ENCODE measurements at regions not wholly inside any gene's neighbourhood (a gene's known extent, or its start where the extent isn't known, plus 50 kb on each side); places are given as distances from the start of the nearest gene placed in this dataset.
A peak's percentile ranks its signal among the peaks of the same experiment; 100 is the strongest.

DNA sequence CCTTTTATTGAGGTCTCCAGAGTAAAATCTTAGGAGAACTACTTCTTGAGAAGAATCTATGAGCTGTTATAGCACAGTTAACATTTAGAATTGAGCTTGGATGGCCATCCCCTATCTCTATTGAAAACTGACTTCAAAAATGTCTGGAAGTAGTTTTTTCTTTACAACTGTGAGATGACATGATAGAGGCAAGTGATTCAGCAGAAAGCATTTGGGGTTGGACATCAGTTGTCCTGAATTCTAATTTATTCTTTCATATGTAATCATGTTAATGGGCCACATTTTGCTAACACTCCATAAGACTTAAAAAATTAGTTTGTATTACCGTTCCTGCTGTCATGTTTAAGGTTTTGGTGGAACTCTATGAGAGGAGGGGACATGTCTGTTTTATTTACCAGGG, 237.0 kb upstream of the SLC14A2 start:
- H3K27me3 Mint-ChIP-seq (ENCODE audit: low read depth, unreplicated experiment) = peaks cover 18% of the 10 kb centered on the region
- Histone ChIP-seq H4K20me1 (ENCODE audit: insufficient read depth, low read length) (no peaks in the 10 kb centered on the region), H3K4me1 (ENCODE audit: insufficient read depth, low read length) (no peaks in the 10 kb centered on the region), H3K4me2 (ENCODE audit: low read length) (no peak overlapping the region), H3K27ac (ENCODE audit: low read depth, low read length) (no peak overlapping the region), H3K27me3 (ENCODE audit: insufficient read depth, low read length) (no peaks in the 10 kb centered on the region), H3K9me3 (ENCODE audit: insufficient read depth, low read depth, low read length) (no peaks in the 10 kb centered on the region), H3K79me2 (ENCODE audit: insufficient read depth, low read length) (no peaks in the 10 kb centered on the region), H2AFZ (ENCODE audit: low read depth, low read length) (no peak overlapping the region), H3K9ac (ENCODE audit: low read length) (no peak overlapping the region), H3K36me3 (ENCODE audit: insufficient read depth, low read length) (no peaks in the 10 kb centered on the region), H3K4me3 (ENCODE audit: insufficient read depth, low read depth, low read length) (no peak overlapping the region)
- no peak overlapping the region for H3K4me3 Mint-ChIP-seq (ENCODE audit: unreplicated experiment)
- TF ChIP-seq, protein P1, sequence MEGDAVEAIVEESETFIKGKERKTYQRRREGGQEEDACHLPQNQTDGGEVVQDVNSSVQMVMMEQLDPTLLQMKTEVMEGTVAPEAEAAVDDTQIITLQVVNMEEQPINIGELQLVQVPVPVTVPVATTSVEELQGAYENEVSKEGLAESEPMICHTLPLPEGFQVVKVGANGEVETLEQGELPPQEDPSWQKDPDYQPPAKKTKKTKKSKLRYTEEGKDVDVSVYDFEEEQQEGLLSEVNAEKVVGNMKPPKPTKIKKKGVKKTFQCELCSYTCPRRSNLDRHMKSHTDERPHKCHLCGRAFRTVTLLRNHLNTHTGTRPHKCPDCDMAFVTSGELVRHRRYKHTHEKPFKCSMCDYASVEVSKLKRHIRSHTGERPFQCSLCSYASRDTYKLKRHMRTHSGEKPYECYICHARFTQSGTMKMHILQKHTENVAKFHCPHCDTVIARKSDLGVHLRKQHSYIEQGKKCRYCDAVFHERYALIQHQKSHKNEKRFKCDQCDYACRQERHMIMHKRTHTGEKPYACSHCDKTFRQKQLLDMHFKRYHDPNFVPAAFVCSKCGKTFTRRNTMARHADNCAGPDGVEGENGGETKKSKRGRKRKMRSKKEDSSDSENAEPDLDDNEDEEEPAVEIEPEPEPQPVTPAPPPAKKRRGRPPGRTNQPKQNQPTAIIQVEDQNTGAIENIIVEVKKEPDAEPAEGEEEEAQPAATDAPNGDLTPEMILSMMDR (IDR thresholded peaks at IDR 0.05; ENCODE audit: insufficient read depth, low read depth, low read length) = no peak
- TF ChIP-seq EZH2 (IDR thresholded peaks at IDR 0.05; ENCODE audit: insufficient read depth, low read length) = no peak
- H3K36me3 Mint-ChIP-seq (ENCODE audit: low read depth, unreplicated experiment) = peaks cover 2% of the 10 kb centered on the region
- FAIRE-seq (no peak), DNase-seq (ENCODE audit: low read depth) (no peak)
- H3K9me3 Mint-ChIP-seq (ENCODE audit: unreplicated experiment) = peaks cover 2% of the 10 kb centered on the region
- no peak overlapping the region for H3K27ac Mint-ChIP-seq (ENCODE audit: unreplicated experiment)
- H3K4me1 Mint-ChIP-seq (ENCODE audit: low read depth, unreplicated experiment) = peaks cover 3% of the 10 kb centered on the region

DNA sequence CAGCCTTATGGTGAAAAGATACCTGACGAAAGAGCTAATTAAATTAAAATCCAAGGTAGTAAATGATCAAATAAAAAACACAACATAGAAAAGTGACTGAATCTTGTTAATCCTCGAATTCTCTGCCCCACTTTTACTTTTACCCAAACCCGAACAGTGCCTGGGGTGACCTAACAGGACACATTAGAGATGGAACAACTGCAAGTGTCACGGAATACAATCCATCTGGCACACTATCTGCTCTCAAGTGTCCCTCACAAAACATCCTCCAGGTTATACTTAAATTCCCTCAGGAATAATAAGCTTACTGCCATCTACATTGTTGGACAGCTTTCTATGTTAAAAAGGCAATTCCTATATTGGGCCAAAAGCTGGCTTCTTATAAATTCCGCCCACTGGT, 236.3 kb upstream of the SLC14A2 start:
- Histone ChIP-seq H2AFZ (ENCODE audit: low read depth, low read length) (no peak overlapping the region), H4K20me1 (ENCODE audit: insufficient read depth, low read length) (no peaks in the 10 kb centered on the region), H3K79me2 (ENCODE audit: insufficient read depth, low read length) (no peaks in the 10 kb centered on the region), H3K36me3 (ENCODE audit: insufficient read depth, low read length) (no peaks in the 10 kb centered on the region), H3K4me3 (ENCODE audit: insufficient read depth, low read depth, low read length) (no peak overlapping the region), H3K27me3 (ENCODE audit: insufficient read depth, low read length) (no peaks in the 10 kb centered on the region), H3K4me1 (ENCODE audit: insufficient read depth, low read length) (no peaks in the 10 kb centered on the region), H3K27ac (ENCODE audit: low read depth, low read length) (no peak overlapping the region), H3K9ac (ENCODE audit: low read length) (no peak overlapping the region), H3K4me2 (ENCODE audit: low read length) (no peak overlapping the region), H3K9me3 (ENCODE audit: insufficient read depth, low read depth, low read length) (no peaks in the 10 kb centered on the region)
- Mint-ChIP-seq H3K27me3 (ENCODE audit: low read depth, unreplicated experiment) (peaks cover 21% of the 10 kb centered on the region), H3K4me3 (ENCODE audit: unreplicated experiment) (no peak overlapping the region), H3K4me1 (ENCODE audit: low read depth, unreplicated experiment) (peaks cover 3% of the 10 kb centered on the region), H3K36me3 (ENCODE audit: low read depth, unreplicated experiment) (peaks cover 2% of the 10 kb centered on the region), H3K9me3 (ENCODE audit: unreplicated experiment) (peaks cover 2% of the 10 kb centered on the region), H3K27ac (ENCODE audit: unreplicated experiment) (no peak overlapping the region)
- TF ChIP-seq, protein P1 (IDR thresholded peaks at IDR 0.05; ENCODE audit: insufficient read depth, low read depth, low read length) = no peak
- no peak for TF ChIP-seq EZH2 (IDR thresholded peaks at IDR 0.05; ENCODE audit: insufficient read depth, low read length)
- DNase-seq (ENCODE audit: low read depth) = no peak
- no peak for FAIRE-seq

DNA sequence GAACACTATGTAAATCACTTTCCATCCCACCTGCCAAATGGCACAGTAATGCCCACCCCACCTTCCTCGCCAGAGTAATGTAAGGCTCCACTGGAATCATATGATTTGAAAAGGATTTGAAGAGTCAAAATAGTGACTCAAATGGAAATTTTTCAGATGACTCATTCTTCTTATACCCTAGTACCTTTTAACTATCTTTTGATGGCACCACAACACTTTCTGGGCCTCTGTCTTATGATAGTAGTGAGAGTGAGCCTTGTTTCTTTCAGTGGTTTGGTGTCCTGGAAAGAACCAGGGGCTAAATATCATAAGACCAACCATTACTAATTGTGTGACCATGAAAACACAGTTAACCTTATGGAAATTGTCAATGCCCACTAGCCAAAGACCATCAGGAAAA, 235.4 kb upstream of the SLC14A2 start:
- Histone ChIP-seq H3K9ac (ENCODE audit: low read length) (no peak overlapping the region), H3K4me3 (ENCODE audit: insufficient read depth, low read depth, low read length) (no peak overlapping the region), H4K20me1 (ENCODE audit: insufficient read depth, low read length) (no peaks in the 10 kb centered on the region), H3K27ac (ENCODE audit: low read depth, low read length) (no peak overlapping the region), H3K4me2 (ENCODE audit: low read length) (no peak overlapping the region), H3K79me2 (ENCODE audit: insufficient read depth, low read length) (no peaks in the 10 kb centered on the region), H3K9me3 (ENCODE audit: insufficient read depth, low read depth, low read length) (no peaks in the 10 kb centered on the region), H2AFZ (ENCODE audit: low read depth, low read length) (no peak overlapping the region), H3K27me3 (ENCODE audit: insufficient read depth, low read length) (no peaks in the 10 kb centered on the region), H3K4me1 (ENCODE audit: insufficient read depth, low read length) (no peaks in the 10 kb centered on the region), H3K36me3 (ENCODE audit: insufficient read depth, low read length) (no peaks in the 10 kb centered on the region)
- Mint-ChIP-seq H3K36me3 (ENCODE audit: low read depth, unreplicated experiment) (peaks cover 2% of the 10 kb centered on the region), H3K4me1 (ENCODE audit: low read depth, unreplicated experiment) (peaks cover 3% of the 10 kb centered on the region), H3K27me3 (ENCODE audit: low read depth, unreplicated experiment) (peaks cover 21% of the 10 kb centered on the region), H3K4me3 (ENCODE audit: unreplicated experiment) (no peak overlapping the region), H3K27ac (ENCODE audit: unreplicated experiment) (no peak overlapping the region), H3K9me3 (ENCODE audit: unreplicated experiment) (peaks cover 2% of the 10 kb centered on the region)
- DNase-seq (ENCODE audit: low read depth) (no peak), FAIRE-seq (peak; percentile 26)
- TF ChIP-seq, protein P1 (IDR thresholded peaks at IDR 0.05; ENCODE audit: insufficient read depth, low read depth, low read length) = no peak
- TF ChIP-seq EZH2 (IDR thresholded peaks at IDR 0.05; ENCODE audit: insufficient read depth, low read length) = no peak

Measured in astrocyte (in vitro differentiated cells and primary cell).